NCI-H187 (cell line): ENCODE measurements at regions not wholly inside any gene's neighbourhood (a gene's known extent, or its start where the extent isn't known, plus 50 kb on each side); places are given as distances from the start of the nearest gene placed in this dataset.
A peak's percentile ranks its signal among the peaks of the same experiment; 100 is the strongest.

Source experiments
- DNase-seq, 2 experiments: peaks; one replicate each; lab custom pipeline; 2025; lab: John Stamatoyannopoulos, UW

GRCh38 chr10:120705309-120705708 is 145.9 kb upstream of the WDR11 start:
- no peak for DNase-seq

- DNase-seq, result no peak
Measured at GRCh38 chr10:120710076-120710475, 141.1 kb upstream of the WDR11 start.

GRCh38 chr10:120711860-120712259 is 139.3 kb upstream of the WDR11 start:
- no peak for DNase-seq

GRCh38 chr10:120713573-120714205 is 137.5 kb upstream of the WDR11 start:
- no peak for DNase-seq

GRCh38 chr10:120715171-120715570 is 136.0 kb upstream of the WDR11 start:
- no peak for DNase-seq

GRCh38 chr10:120719333-120719732 is 131.8 kb upstream of the WDR11 start:
- DNase-seq, result no peak

GRCh38 chr10:120727001-120727400 is 124.2 kb upstream of the WDR11 start:
- no peak for DNase-seq

- DNase-seq, result no peak
Measured at GRCh38 chr10:120729547-120729946, 121.6 kb upstream of the WDR11 start.

GRCh38 chr10:120732067-120732466 is 119.1 kb upstream of the WDR11 start:
- DNase-seq, result no peak

GRCh38 chr10:120732643-120733313 is 118.4 kb upstream of the WDR11 start:
- DNase-seq, result no peak

- no peak for DNase-seq
Measured at GRCh38 chr10:120734483-120735078, 116.6 kb upstream of the WDR11 start.

- DNase-seq, result no peak
Measured at GRCh38 chr10:120735315-120735714, 115.8 kb upstream of the WDR11 start.

- no peak for DNase-seq
Measured at GRCh38 chr10:120735773-120736371, 115.3 kb upstream of the WDR11 start.

GRCh38 chr10:120736377-120736776 is 114.8 kb upstream of the WDR11 start:
- DNase-seq, result no peak

GRCh38 chr10:120738658-120739057 is 112.5 kb upstream of the WDR11 start:
- no peak for DNase-seq

- peak in 1 of 2 experiments; percentile 70 for DNase-seq
Measured at GRCh38 chr10:120741396-120741795, 109.8 kb upstream of the WDR11 start.

GRCh38 chr10:120742373-120742772 is 108.8 kb upstream of the WDR11 start:
- DNase-seq, result no peak

- no peak for DNase-seq
Measured at GRCh38 chr10:120744040-120744439, 107.1 kb upstream of the WDR11 start.

- DNase-seq, result no peak
Measured at GRCh38 chr10:120746001-120746777, 105.0 kb upstream of the WDR11 start.

- DNase-seq, result no peak
Measured at GRCh38 chr10:120748519-120748918, 102.6 kb upstream of the WDR11 start.

- DNase-seq, result no peak
Measured at GRCh38 chr10:120749072-120749471, 102.1 kb upstream of the WDR11 start.

GRCh38 chr10:120749856-120750566 is 101.2 kb upstream of the WDR11 start:
- DNase-seq, result no peak
